ENCODE measurements at regions not wholly inside any gene's neighbourhood (a gene's known extent, or its start where the extent isn't known, plus 50 kb on each side); places are given as distances from the start of the nearest gene placed in this dataset.

- H3K36me3 ChIP-seq (ENCODE audit: control insufficient read depth in 4 of 4, insufficient read depth in 3 of 4, low read depth in 1 of 4, low read length in 3 of 4), result no peaks in the 10 kb centered on the region
- DNase-seq (ENCODE audit: low spot score), result no peak
- H3K4me1 ChIP-seq (ENCODE audit: control insufficient read depth in 4 of 4, insufficient read depth in 4 of 4, low read length in 3 of 4), result no peaks in the 10 kb centered on the region
- H3K9me3 ChIP-seq (ENCODE audit: control insufficient read depth in 4 of 4, low read length in 3 of 4), result no peaks in the 10 kb centered on the region
- no peak for TF ChIP-seq NR2F2 (IDR thresholded peaks at IDR 0.05)
- TF ChIP-seq ATF3 (IDR thresholded peaks at IDR 0.05), result no peak
- TF ChIP-seq JUND (IDR thresholded peaks at IDR 0.05), result no peak
- no peak for TF ChIP-seq SP1 (IDR thresholded peaks at IDR 0.05)
- TF ChIP-seq HNF4G (IDR thresholded peaks at IDR 0.05), result no peak
- no peak for TF ChIP-seq FOXA1 (IDR thresholded peaks at IDR 0.05)
- TF ChIP-seq RXRA (IDR thresholded peaks at IDR 0.05), result no peak
- H3K4me3 ChIP-seq (ENCODE audit: low read depth in 1 of 3, low read length in 3 of 3), result no peak overlapping the region
- peaks cover 0 to 2% (median 0%) of the 10 kb centered on the region in 4 donors for H3K27me3 ChIP-seq (ENCODE audit: control insufficient read depth in 4 of 4, insufficient read depth in 4 of 4, low read length in 3 of 4)
- no peak overlapping the region for H3K27ac ChIP-seq (ENCODE audit: low read depth in 1 of 2, low read length in 2 of 2)
- WGBS, result 75% methylated on average over 5 of the region's 5 CpGs
- H3K9ac ChIP-seq (ENCODE audit: low read depth in 1 of 2, low read length in 2 of 2), result no peak overlapping the region
These were observed 317.1 kb upstream of the SEMA3C start for GRCh38 chr7:81235997-81236396.

- DNase-seq (ENCODE audit: low spot score), result no peak
- H3K9me3 ChIP-seq (ENCODE audit: control insufficient read depth in 4 of 4, low read length in 3 of 4), result no peaks in the 10 kb centered on the region
- no peaks in the 10 kb centered on the region for H3K4me1 ChIP-seq (ENCODE audit: control insufficient read depth in 4 of 4, insufficient read depth in 4 of 4, low read length in 3 of 4)
- no peak overlapping the region for H3K4me3 ChIP-seq (ENCODE audit: low read depth in 1 of 3, low read length in 3 of 3)
- no peak for TF ChIP-seq FOXA2 (IDR thresholded peaks at IDR 0.05)
- TF ChIP-seq ZBTB33 (IDR thresholded peaks at IDR 0.05), result no peak
- H3K36me3 ChIP-seq (ENCODE audit: control insufficient read depth in 4 of 4, insufficient read depth in 3 of 4, low read depth in 1 of 4, low read length in 3 of 4), result no peaks in the 10 kb centered on the region
- no peak overlapping the region for H3K27ac ChIP-seq (ENCODE audit: low read depth in 1 of 2, low read length in 2 of 2)
- peaks cover 0 to 2% (median 0%) of the 10 kb centered on the region in 4 donors for H3K27me3 ChIP-seq (ENCODE audit: control insufficient read depth in 4 of 4, insufficient read depth in 4 of 4, low read length in 3 of 4)
- H3K9ac ChIP-seq (ENCODE audit: low read depth in 1 of 2, low read length in 2 of 2), result no peak overlapping the region
- WGBS, result 77% methylated on average over 1 of the region's 1 CpG
These were observed 316.0 kb upstream of the SEMA3C start for GRCh38 chr7:81234896-81235295.

- 81% methylated on average over 11 of the region's 11 CpGs for WGBS
- H3K27ac ChIP-seq (ENCODE audit: low read depth in 1 of 2, low read length in 2 of 2), result no peak overlapping the region
- no peaks in the 10 kb centered on the region for H3K4me1 ChIP-seq (ENCODE audit: control insufficient read depth in 4 of 4, insufficient read depth in 4 of 4, low read length in 3 of 4)
- H3K4me3 ChIP-seq (ENCODE audit: low read depth in 1 of 3, low read length in 3 of 3), result no peak overlapping the region
- DNase-seq (ENCODE audit: low spot score), result no peak
- no peaks in the 10 kb centered on the region for H3K9me3 ChIP-seq (ENCODE audit: control insufficient read depth in 4 of 4, low read length in 3 of 4)
- no peak overlapping the region for H3K9ac ChIP-seq (ENCODE audit: low read depth in 1 of 2, low read length in 2 of 2)
- TF ChIP-seq, protein P1, sequence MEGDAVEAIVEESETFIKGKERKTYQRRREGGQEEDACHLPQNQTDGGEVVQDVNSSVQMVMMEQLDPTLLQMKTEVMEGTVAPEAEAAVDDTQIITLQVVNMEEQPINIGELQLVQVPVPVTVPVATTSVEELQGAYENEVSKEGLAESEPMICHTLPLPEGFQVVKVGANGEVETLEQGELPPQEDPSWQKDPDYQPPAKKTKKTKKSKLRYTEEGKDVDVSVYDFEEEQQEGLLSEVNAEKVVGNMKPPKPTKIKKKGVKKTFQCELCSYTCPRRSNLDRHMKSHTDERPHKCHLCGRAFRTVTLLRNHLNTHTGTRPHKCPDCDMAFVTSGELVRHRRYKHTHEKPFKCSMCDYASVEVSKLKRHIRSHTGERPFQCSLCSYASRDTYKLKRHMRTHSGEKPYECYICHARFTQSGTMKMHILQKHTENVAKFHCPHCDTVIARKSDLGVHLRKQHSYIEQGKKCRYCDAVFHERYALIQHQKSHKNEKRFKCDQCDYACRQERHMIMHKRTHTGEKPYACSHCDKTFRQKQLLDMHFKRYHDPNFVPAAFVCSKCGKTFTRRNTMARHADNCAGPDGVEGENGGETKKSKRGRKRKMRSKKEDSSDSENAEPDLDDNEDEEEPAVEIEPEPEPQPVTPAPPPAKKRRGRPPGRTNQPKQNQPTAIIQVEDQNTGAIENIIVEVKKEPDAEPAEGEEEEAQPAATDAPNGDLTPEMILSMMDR (IDR thresholded peaks at IDR 0.05; ENCODE audit: low read depth, low read length, missing input control), result no peak
- TF ChIP-seq ZBTB33 (IDR thresholded peaks at IDR 0.05) (no peak), RAD21 (IDR thresholded peaks at IDR 0.05) (no peak), EGR1 (IDR thresholded peaks at IDR 0.05; ENCODE audit: low read depth in 2 of 2) (no peak), YY1 (IDR thresholded peaks at IDR 0.05) (no peak), HNF4G (IDR thresholded peaks at IDR 0.05) (no peak), FOXA2 (IDR thresholded peaks at IDR 0.05) (no peak), FOXA1 (IDR thresholded peaks at IDR 0.05) (no peak), RXRA (IDR thresholded peaks at IDR 0.05) (no peak), SP1 (IDR thresholded peaks at IDR 0.05) (no peak), GABPA (IDR thresholded peaks at IDR 0.05 in 1 of 2, conservative IDR thresholded peaks at IDR 0.05 in 1 of 2) (no peak)
- TF ChIP-seq, protein P2, sequence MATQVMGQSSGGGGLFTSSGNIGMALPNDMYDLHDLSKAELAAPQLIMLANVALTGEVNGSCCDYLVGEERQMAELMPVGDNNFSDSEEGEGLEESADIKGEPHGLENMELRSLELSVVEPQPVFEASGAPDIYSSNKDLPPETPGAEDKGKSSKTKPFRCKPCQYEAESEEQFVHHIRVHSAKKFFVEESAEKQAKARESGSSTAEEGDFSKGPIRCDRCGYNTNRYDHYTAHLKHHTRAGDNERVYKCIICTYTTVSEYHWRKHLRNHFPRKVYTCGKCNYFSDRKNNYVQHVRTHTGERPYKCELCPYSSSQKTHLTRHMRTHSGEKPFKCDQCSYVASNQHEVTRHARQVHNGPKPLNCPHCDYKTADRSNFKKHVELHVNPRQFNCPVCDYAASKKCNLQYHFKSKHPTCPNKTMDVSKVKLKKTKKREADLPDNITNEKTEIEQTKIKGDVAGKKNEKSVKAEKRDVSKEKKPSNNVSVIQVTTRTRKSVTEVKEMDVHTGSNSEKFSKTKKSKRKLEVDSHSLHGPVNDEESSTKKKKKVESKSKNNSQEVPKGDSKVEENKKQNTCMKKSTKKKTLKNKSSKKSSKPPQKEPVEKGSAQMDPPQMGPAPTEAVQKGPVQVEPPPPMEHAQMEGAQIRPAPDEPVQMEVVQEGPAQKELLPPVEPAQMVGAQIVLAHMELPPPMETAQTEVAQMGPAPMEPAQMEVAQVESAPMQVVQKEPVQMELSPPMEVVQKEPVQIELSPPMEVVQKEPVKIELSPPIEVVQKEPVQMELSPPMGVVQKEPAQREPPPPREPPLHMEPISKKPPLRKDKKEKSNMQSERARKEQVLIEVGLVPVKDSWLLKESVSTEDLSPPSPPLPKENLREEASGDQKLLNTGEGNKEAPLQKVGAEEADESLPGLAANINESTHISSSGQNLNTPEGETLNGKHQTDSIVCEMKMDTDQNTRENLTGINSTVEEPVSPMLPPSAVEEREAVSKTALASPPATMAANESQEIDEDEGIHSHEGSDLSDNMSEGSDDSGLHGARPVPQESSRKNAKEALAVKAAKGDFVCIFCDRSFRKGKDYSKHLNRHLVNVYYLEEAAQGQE (IDR thresholded peaks at IDR 0.05), result no peak
- TF ChIP-seq, protein P3, sequence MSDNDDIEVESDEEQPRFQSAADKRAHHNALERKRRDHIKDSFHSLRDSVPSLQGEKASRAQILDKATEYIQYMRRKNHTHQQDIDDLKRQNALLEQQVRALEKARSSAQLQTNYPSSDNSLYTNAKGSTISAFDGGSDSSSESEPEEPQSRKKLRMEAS (IDR thresholded peaks at IDR 0.05), result no peak
- no peaks in the 10 kb centered on the region for H3K36me3 ChIP-seq (ENCODE audit: control insufficient read depth in 4 of 4, insufficient read depth in 3 of 4, low read depth in 1 of 4, low read length in 3 of 4)
- H3K27me3 ChIP-seq (ENCODE audit: control insufficient read depth in 4 of 4, insufficient read depth in 4 of 4, low read length in 3 of 4), result peaks cover 0 to 2% (median 0%) of the 10 kb centered on the region in 4 donors
These were observed 314.5 kb upstream of the SEMA3C start for GRCh38 chr7:81233208-81233940.
